GM12878 (cell line): ENCODE measurements at regions not wholly inside any gene's neighbourhood (a gene's known extent, or its start where the extent isn't known, plus 50 kb on each side); places are given as distances from the start of the nearest gene placed in this dataset.
A peak's percentile ranks its signal among the peaks of the same experiment; 100 is the strongest.

ENCODE experiments used
- BHLHE40 ChIP-seq, 2 experiments: fragments of 450-650 bp in 1 of 2; IDR thresholded peaks; 2 replicates each; pipeline ENCODE4 v1.6.1; 2011 to 2017; ENCODE audit warnings: low read depth in 2 of 2, borderline replicate concordance in 1 of 2, improper control_type of control experiment in 1 of 2, low read length in 1 of 2, mild to moderate bottlenecking in 1 of 2
- CREB1 ChIP-seq: IDR thresholded peaks from 2 replicates; pipeline ENCODE4 v1.6.1; 2012; ENCODE audit warnings: low read depth, mild to moderate bottlenecking, inconsistent platforms
- ESRRA ChIP-seq: IDR thresholded peaks from 2 replicates; pipeline ENCODE4 v1.6.1; 2012; ENCODE audit warnings: mild to moderate bottlenecking, low read length, improper control_type of control experiment
- FOS ChIP-seq: IDR thresholded peaks from 3 replicates; pipeline ENCODE4 v1.6.1; 2011; ENCODE audit warnings: borderline replicate concordance; ENCODE audit not compliant: insufficient read length; ENCODE audit errors: extremely low read depth
- HDGF ChIP-seq: fragments of 450-650 bp; IDR thresholded peaks from 2 replicates; pipeline ENCODE4 v1.6.1; 2016; ENCODE audit warnings: antibody characterized with exemption
- JUND ChIP-seq: IDR thresholded peaks from 2 replicates; pipeline ENCODE4 v1.6.1; 2012; ENCODE audit warnings: low read depth, mild to moderate bottlenecking, low read length, improper control_type of control experiment, moderate library complexity
- LARP7 ChIP-seq: fragments of 450-650 bp; IDR thresholded peaks from 2 replicates; pipeline ENCODE4 v1.6.1; 2017; ENCODE audit warnings: mild to moderate bottlenecking
- NR2F1 ChIP-seq: fragments of 450-650 bp; conservative IDR thresholded peaks from 2 replicates; pipeline ENCODE4 v1.6.1; 2017; ENCODE audit warnings: mild to moderate bottlenecking
- SKIL ChIP-seq: fragments of 450-650 bp; IDR thresholded peaks from 2 replicates; pipeline ENCODE4 v1.6.1; 2017; ENCODE audit warnings: mild to moderate bottlenecking, low read depth, inconsistent platforms; ENCODE audit not compliant: poor library complexity, severe bottlenecking
- SREBF1 ChIP-seq: IDR thresholded peaks from 2 replicates; pipeline ENCODE4 v1.6.1; 2012; ENCODE audit warnings: mild to moderate bottlenecking, low read length
- ZBTB11 ChIP-seq: fragments of 450-650 bp; formaldehyde crosslinking; IDR thresholded peaks from 2 replicates; pipeline ENCODE4 v1.5.0; 2022; ENCODE audit warnings: mild to moderate bottlenecking, missing genetic modification characterization
- ZNF217 ChIP-seq: fragments of 450-650 bp; IDR thresholded peaks from 2 replicates; pipeline ENCODE4 v1.6.1; 2017; ENCODE audit warnings: antibody characterized with exemption, mild to moderate bottlenecking
- TF ChIP-seq, protein P1 (sequence below): fragments of 450-650 bp; IDR thresholded peaks from 2 replicates; pipeline ENCODE4 v1.6.1; 2017; ENCODE audit warnings: antibody characterized with exemption, mild to moderate bottlenecking, moderate library complexity
- TF ChIP-seq, protein P2 (sequence below): fragments of 450-650 bp; IDR thresholded peaks from 2 replicates; pipeline ENCODE4 v1.6.1; 2018; ENCODE audit warnings: borderline replicate concordance, mild to moderate bottlenecking; ENCODE audit not compliant: partially characterized antibody
- TF ChIP-seq, protein P3 (sequence below): fragments of 450-650 bp; formaldehyde crosslinking; IDR thresholded peaks from 2 replicates; pipeline ENCODE4 v1.4.0; 2022; ENCODE audit warnings: mild to moderate bottlenecking, moderate library complexity

GRCh38 chr11:130636722-130637464 lies 188.4 kb downstream of the ADAMTS15 start (continued):
- TF ChIP-seq ESRRA = no peak
- peak; percentile 56 for TF ChIP-seq SKIL
- no peak for TF ChIP-seq HDGF
- TF ChIP-seq, protein P1, sequence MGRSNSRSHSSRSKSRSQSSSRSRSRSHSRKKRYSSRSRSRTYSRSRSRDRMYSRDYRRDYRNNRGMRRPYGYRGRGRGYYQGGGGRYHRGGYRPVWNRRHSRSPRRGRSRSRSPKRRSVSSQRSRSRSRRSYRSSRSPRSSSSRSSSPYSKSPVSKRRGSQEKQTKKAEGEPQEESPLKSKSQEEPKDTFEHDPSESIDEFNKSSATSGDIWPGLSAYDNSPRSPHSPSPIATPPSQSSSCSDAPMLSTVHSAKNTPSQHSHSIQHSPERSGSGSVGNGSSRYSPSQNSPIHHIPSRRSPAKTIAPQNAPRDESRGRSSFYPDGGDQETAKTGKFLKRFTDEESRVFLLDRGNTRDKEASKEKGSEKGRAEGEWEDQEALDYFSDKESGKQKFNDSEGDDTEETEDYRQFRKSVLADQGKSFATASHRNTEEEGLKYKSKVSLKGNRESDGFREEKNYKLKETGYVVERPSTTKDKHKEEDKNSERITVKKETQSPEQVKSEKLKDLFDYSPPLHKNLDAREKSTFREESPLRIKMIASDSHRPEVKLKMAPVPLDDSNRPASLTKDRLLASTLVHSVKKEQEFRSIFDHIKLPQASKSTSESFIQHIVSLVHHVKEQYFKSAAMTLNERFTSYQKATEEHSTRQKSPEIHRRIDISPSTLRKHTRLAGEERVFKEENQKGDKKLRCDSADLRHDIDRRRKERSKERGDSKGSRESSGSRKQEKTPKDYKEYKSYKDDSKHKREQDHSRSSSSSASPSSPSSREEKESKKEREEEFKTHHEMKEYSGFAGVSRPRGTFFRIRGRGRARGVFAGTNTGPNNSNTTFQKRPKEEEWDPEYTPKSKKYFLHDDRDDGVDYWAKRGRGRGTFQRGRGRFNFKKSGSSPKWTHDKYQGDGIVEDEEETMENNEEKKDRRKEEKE = no peak
- TF ChIP-seq, protein P2, sequence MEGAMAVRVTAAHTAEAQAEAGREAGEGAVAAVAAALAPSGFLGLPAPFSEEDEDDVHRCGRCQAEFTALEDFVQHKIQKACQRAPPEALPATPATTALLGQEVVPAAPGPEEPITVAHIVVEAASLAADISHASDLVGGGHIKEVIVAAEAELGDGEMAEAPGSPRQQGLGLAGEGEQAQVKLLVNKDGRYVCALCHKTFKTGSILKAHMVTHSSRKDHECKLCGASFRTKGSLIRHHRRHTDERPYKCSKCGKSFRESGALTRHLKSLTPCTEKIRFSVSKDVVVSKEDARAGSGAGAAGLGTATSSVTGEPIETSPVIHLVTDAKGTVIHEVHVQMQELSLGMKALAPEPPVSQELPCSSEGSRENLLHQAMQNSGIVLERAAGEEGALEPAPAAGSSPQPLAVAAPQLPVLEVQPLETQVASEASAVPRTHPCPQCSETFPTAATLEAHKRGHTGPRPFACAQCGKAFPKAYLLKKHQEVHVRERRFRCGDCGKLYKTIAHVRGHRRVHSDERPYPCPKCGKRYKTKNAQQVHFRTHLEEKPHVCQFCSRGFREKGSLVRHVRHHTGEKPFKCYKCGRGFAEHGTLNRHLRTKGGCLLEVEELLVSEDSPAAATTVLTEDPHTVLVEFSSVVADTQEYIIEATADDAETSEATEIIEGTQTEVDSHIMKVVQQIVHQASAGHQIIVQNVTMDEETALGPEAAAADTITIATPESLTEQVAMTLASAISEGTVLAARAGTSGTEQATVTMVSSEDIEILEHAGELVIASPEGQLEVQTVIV = no peak
- no peak; the same call in 1 of the 2 replicates for TF ChIP-seq NR2F1
- TF ChIP-seq JUND = no peak
- TF ChIP-seq LARP7 = no peak
- TF ChIP-seq ZBTB11 = no peak
- no peak for TF ChIP-seq BHLHE40 (IDR thresholded peaks at IDR 0.05; ENCODE audit: borderline replicate concordance in 1 of 2, low read depth in 2 of 2, low read length in 1 of 2)
- TF ChIP-seq CREB1 = no peak
- TF ChIP-seq SREBF1 = no peak
- no peak for TF ChIP-seq ZNF217
- TF ChIP-seq, protein P3, sequence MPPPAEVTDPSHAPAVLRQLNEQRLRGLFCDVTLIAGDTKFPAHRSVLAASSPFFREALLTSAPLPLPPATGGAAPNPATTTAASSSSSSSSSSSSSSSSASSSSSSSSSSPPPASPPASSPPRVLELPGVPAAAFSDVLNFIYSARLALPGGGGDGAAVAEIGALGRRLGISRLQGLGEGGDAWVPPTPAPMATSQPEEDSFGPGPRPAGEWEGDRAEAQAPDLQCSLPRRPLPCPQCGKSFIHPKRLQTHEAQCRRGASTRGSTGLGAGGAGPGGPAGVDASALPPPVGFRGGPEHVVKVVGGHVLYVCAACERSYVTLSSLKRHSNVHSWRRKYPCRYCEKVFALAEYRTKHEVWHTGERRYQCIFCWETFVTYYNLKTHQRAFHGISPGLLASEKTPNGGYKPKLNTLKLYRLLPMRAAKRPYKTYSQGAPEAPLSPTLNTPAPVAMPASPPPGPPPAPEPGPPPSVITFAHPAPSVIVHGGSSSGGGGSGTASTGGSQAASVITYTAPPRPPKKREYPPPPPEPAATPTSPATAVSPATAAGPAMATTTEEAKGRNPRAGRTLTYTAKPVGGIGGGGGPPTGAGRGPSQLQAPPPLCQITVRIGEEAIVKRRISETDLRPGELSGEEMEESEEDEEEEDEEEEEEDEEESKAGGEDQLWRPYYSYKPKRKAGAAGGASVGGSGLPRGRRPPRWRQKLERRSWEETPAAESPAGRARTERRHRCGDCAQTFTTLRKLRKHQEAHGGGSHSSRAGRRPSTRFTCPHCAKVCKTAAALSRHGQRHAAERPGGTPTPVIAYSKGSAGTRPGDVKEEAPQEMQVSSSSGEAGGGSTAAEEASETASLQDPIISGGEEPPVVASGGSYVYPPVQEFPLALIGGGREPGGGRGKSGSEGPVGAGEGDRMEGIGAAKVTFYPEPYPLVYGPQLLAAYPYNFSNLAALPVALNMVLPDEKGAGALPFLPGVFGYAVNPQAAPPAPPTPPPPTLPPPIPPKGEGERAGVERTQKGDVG (CRISPR knock-in tag) = no peak
- no peak for TF ChIP-seq FOS
